Caki2 (cell line): ENCODE measurements at regions not wholly inside any gene's neighbourhood (a gene's known extent, or its start where the extent isn't known, plus 50 kb on each side); places are given as distances from the start of the nearest gene placed in this dataset.

Experiments used
- DNase-seq: peaks from one replicate; pipeline ENCODE4 v3.0.0-alpha.2; 2015; ENCODE audit warnings: low read depth
- in situ Hi-C: cut with HindIII; loops from 2 replicates; pipeline ENCODE4 v1.10.0; 2016; ENCODE audit warnings: low sequenced_read_pairs, low pct_unique_long_range_greater_than_20kb, mixed read lengths

DNA sequence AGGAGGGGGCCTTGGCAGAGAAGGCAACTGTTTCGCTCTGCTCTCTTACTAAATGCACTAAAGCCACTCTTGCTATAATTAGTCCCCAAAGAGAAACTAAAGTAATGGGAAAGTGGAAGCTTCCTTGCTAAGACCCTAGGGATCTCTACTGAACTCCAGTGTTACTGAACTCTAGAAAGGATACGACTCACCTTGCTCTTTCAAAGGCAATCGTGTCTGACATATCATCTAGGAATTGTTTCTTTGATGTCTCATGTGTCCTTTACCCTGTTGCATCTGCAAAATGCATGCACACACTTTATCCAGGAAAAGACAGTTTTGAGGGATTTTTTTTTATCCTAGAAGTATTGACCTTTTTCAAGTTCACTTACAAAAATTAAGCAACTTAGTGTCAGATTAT is 148.1 kb upstream of the FAM9B start:
- in situ Hi-C loops, result no loop called here
- DNase-seq, result no peak

DNA sequence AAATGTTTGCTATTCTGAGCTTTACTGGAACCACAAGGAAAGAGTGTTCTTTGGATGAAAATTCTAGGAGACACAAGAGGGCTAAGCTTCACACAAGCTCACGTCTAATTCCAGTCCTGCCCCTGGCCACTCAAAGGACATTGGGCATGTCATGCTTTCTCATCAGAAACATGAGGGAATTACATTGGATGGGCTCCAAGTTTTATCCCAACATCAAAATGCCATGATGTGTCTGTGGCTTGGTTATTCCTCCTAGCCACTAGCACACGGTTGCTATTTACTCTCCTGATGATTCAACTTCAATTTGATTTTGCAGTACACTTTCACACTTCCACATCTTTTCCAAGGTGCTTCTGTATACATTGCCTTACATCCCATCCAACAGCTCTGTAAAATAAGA is 149.6 kb upstream of the FAM9B start:
- in situ Hi-C loops, result no loop called here

DNA sequence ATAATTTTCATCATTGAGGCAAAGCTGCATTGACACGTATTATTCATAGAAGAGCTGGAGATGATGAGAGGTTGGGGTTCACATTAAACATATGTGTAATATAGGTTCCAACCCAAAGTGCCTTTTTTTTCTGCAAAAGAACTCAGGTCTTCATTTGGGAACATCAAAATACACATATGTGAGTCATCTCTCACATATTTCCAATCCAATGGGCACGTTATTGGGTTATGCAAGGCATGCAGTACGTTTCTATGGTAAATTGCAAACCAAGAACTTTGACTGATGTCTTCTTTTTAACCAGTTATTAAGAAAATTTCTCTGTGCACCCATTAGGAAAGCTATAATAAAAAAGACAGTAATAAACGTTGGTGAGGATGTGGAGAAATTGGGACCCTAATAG is 150.3 kb upstream of the FAM9B start:
- in situ Hi-C loops, result no loop called here
- DNase-seq, result no peak

More for the DNA sequence above, 149.6 kb upstream of the FAM9B start:
- peak; percentile 6 for DNase-seq

DNA sequence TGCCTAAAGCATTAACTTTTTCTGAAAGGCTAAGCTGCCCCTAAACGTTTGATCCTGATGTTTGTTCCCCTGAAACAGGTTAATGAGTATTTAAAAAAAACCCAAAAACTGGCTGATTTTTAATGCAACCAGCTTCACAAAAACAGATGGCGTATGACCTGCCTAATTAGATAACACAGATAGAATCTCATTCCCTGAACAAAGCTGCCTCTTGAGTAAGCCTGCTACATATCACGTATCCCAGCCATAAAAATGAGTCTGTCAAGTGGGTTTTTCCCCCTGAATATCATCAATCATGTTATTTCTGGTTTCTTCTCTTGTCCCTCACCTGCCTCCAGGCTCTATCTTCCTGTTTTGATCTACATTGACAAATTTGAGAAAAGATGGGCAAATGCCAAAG is 154.2 kb upstream of the FAM9B start:
- in situ Hi-C loops, result no loop called here
- no peak for DNase-seq

DNA sequence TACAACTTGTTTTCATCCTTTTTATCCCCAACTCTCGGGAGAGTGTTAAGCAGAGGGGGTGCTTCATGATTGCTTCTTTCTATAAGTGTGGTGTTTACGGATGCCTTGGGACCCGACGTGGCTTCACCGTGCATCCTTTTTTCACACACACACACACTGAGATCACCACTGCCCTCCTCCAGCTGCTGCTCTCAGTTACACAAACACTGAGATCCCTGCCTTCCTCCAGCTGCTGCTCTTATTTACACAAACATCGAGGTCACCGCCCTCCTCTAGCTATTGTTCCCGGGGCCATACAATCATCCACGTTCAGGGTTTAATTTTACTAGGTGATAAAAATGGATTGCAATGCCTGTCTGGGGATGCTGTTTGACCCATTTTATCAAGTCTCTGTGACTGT is 155.4 kb upstream of the FAM9B start:
- no peak for DNase-seq
- in situ Hi-C loops, result no loop called here

DNA sequence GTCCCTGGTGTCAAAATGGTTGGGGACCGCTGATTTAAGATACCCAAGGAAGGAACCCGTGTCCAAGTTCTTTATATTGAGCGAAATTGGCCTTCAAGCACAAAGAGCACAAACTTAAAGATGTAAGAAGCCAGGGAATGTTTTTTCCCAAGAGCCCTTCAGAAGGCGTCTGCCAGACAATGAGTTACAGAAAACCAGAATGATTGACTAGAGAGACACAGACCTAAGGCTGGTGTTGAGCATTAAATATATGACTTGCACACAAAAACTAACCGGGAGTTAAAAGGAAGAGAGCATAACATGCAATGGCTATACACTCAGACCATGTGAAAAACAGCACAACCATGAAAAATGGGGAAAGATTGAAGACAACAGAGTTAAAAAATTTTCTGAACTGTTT is 157.5 kb upstream of the FAM9B start:
- no peak for DNase-seq
- in situ Hi-C loops, result no loop called here

DNA sequence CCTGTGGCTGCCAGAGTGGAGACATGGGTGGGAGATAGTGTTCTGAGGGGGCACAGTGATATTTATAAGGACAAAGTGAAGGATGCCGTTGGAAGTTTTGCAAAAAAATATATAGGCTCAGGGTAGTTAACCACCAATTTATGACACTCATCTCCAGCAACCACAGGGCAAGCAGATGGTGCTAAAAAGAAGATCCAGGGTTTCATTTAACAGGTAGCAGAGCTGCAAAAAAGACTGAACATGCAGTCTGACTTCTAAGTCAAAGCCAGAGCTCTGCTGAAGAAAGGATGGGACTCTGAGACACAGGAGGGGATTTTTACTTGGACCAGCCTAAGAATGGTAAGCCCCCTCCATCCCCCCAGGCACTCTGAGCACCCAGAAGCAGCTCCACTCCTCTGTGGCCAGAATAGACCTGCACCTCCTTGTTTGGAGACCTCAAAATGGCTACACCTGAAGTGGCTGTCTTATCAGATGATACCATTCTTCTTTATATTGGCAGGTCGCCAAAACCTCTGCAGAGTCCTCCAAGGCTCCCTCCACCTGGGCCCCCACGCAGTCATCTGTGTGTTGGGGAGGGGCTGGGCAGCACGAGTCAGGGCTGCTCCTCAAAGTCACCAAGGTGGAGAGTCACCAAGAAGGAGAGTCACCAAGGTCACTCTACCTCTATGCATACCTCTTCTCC is 161.4 kb upstream of the FAM9B start:
- in situ Hi-C loops, result no loop called here
- DNase-seq, result no peak

DNA sequence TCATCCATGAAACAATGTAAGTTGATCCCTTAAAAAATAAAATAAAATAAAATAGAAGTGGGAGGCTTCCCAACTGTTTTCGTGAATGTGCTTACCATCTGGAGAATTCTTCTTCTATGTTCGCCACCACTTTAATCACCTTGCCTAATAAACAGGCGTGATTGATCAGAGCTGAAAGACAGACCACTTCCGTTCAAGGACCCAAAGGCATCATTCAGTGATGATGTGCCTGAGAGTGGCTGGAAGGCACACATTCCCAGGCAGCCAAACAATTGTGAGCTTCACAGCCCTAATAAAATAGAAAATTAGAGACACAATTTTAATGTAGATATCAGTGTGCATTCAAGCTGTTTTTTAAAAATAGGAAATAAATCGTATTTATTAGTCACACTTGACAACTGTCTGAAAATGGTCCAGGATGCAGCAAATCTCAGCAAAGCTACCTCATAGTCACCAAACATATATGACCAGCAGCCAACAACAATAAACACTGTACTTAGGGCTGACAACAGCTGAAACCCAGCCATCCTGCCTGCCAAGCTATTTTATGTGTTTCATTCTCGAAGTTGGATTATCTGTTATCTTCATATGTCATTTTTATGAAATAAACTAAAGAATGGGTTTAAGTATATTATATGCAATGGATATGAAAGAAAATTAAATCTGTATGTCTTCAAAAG is 163.2 kb upstream of the FAM9B start:
- no peak for DNase-seq
- in situ Hi-C loops, result no loop called here

DNA sequence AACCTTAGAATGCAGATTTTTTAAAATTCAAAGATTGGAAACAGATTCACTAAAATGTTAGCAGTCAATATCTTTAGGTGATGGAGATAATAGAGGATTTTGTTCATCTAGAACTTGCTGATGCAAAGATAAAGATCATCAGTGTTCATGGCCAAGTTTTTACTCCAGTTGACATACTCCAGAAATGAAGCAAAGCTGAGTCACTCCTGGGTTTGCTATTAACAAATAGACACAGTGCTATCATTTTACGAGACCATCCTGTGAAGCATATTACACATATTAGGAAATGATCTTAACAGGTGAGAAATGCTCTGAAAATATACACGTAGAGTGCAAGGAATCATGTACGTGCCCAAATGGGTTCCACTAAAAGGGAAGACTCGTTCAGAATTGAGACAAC is 170.6 kb upstream of the FAM9B start:
- peak; percentile 7 for DNase-seq
- in situ Hi-C loops, result no loop called here

DNA sequence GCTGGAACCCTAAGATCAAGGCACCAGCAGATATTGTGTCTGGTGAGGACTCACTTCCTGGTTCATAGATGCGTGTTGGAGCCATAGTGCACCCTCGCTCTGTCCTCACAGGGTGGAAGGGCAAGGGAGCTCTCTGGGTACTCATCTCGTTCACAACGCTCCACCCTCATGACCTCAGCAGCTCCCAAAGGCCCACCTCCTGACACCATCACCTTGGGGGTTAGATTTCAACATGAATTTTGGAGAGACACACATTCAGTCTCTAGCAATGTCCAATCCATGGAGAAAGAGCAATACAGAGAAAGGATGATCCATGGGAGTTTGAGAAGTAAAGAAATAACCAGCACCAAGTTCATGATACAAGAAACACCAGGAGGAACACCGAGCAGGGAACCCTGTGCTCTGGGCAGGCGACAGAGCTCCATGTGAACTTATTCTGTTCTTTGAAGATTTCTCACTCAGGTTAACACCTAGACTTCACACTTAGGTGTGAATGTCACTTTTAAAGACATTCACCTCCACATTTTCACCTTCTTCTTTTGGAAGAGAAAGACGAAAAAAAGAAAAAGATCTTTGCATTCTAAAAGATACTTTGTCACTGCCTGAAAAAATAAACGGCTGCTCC is 171.8 kb upstream of the FAM9B start:
- no peak for DNase-seq
- in situ Hi-C loops, result no loop called here

DNA sequence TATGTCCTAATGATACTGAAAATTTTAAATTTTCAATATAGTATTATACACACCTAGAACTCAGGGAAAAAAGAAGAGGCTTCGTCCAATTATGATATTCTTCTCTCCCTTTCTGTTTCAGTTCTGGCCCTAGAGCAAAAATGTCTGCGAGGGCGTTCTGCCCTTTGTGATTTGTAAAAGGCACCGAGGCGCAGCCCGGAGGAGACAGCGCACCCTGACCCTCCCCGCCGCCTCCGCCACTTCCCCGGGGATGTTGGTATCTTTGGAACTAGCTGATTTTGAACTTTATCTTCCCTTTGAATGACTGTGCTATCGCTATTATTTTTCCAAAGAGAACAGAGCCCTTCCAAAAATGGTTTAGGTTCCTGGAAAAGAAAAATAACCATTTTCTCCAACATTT is 173.2 kb upstream of the FAM9B start:
- no peak for DNase-seq
- in situ Hi-C loops, result no loop called here

DNA sequence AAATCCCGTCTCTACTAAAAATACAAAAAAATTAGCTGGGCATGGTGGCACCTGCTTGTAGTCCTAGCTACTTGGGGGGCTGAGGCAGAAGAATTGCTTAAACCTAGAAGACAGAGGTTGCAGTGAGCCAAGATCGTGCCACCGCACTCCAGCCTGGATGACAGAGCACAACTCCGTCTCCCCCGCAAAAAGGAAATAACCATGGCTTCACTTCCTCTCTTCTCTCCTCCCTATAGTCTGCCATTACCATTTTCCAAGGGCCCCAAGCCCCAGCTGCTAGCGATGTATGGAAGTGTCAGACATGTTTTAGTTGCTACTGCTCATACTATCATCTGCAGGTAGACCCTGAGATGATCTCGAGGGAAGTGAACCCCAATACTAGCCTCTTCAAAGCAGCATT is 177.3 kb upstream of the FAM9B start:
- no peak for DNase-seq
- in situ Hi-C loops, result no loop called here

DNA sequence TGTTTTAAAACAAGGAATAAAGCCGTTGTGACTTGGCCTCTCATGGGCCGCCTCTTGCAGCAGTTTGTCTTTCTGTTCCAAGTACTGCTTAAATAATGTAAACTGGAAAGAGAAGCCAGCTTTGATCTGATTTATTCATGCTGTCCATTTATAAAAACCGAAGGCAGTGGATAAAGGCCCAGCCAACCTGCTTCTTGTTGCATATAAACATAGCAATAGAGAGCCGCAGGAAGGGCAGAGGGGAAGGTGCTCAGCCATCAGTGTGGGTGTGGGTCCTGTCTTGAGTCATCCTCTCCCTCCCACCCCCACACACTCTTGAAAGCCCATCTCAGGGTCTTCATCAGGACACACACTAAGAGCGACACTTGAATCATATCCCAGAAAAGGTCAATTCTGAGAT is 187.9 kb upstream of the FAM9B start:
- DNase-seq, result no peak
- in situ Hi-C loops, result no loop called here

DNA sequence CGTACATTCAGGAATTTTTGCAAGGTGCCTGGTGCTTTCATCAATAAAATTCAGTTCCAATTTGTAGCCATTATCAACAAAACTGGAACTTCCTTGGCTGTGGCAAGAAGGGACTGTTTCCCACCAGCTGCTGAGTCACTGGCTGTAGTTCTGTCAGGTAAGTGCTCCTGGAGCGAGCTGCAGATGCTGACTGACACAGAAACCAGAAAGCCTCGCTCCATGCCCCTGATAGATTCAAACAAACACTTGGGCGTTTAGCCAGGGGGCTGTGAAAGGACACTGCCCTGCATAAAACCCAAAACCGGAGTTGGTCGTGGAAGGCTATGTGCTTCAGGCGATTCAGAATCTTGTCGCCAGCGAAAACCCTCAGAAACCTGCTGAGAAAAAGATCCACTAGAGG is 188.4 kb upstream of the FAM9B start:
- in situ Hi-C loops, result no loop called here
- DNase-seq, result no peak

DNA sequence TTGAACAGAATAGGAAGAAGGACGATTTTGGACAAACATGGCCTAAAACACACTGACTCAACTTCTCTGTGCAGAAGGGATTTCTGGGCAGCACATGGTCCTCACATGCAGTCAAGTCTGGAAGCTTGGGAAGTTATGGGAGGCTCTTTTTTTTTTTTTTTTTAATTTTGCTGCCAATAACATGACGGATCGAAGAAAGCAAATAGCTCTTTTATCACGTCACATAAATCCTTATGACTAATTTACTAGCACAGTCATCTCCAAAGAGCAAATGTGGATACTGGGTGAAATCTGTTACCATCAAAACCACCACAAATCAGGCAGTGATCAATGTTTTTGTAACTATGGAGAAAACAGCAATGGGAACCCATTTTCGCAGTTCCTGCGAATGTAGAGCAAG is 193.3 kb upstream of the FAM9B start:
- in situ Hi-C loops, result no loop called here
- no peak for DNase-seq

DNA sequence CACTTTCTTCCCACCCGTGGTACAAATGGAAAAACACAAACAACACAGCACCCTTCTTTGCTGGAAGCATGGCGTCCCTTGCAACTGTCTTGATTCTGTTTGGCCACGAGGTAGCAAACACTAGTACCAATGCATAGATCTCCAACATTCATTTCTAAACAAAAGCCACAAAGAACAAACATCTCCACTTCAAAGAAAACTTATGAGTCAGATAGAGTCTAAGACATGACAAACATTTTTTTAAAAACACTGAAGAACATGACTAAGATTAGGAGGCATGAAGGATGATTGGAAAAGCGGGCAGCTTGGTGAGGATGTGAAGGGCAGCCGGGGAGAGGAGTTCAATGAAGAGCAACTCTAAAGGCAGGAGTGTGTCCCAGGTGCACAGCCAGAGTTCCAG is 197.6 kb upstream of the FAM9B start:
- DNase-seq, result peak; percentile 1
- in situ Hi-C loops, result no loop called here

DNA sequence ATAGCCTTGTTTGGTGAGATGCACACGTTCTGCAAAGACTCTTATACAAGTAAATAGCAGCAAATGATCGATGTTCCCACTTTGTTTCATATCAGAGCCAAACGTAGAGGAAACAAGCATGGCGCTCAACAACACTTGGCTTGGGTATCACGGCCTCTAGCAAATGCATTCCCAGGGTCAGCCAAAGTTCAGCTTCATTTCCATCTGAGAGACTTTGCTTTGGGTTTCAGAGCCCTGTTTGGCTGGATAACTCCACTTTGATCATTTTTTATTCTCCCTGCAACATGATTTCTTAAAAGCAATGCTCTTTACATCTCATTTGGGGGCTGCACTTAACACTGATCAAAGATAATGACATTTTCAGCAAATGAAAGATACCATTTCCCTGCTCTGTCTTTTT is 199.2 kb upstream of the FAM9B start:
- DNase-seq, result no peak
- in situ Hi-C loops, result no loop called here

DNA sequence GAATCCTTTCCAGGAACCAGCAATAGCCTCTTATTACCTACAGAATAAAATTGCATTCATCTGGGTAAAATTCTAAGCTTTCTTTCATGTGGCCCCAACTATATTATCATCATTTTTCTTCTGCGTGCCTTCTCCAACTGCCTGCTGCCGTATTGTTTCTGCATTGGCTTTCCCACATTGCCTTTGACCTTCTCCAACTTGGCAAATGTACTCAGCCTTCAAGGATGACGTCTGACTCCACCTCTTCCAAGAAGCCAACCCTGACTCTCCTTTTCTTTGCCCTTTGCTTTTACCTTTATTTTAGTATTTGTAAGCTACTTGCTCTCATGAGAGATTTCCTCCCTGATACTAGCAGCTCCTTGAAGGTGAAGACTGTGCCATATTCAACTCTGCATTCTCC is 200.4 kb upstream of the FAM9B start:
- in situ Hi-C loops, result no loop called here
- no peak for DNase-seq

DNA sequence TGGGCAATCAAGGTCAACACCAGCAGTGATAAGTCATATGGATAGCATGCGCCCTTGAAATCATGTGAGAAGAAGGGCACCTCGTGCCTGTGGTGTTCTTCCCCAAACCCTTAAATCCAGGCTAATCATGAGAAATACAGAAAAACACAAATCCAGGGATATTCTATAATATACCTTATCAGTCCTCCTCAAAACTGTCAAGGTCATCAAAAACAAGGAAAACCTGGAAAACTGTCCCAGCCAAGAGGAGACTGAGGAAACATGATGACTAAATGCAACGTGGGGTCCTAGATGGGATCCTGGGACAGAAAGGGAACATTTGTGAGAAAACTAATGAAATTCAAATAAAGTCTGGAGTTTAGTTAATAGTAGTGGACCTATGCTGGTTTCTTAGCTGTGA is 201.8 kb upstream of the FAM9B start:
- in situ Hi-C loops, result no loop called here
- DNase-seq, result no peak

DNA sequence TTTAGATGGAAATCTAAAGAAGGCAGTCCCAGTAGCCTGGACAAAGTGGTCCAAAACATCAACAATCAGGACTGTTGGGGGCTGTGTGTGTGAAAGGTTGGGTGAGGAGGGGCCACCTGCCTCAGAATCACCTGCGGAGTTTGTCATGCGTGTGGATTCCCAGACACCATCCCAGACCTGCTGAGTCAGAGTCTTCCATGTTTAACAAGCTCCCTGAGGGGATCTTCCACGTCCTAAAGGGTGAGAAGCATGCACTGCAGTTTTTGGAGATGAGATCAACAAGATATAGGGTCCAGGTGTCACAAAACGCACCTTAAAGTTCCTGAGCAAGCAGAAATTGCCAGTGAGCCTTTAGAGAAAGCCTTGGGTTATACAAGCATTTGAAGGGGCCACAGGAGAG is 207.0 kb upstream of the FAM9B start:
- in situ Hi-C loops, result no loop called here
- no peak for DNase-seq
